ENCODE measurements at regions not wholly inside any gene's neighbourhood (a gene's known extent, or its start where the extent isn't known, plus 50 kb on each side); places are given as distances from the start of the nearest gene placed in this dataset.

DNA sequence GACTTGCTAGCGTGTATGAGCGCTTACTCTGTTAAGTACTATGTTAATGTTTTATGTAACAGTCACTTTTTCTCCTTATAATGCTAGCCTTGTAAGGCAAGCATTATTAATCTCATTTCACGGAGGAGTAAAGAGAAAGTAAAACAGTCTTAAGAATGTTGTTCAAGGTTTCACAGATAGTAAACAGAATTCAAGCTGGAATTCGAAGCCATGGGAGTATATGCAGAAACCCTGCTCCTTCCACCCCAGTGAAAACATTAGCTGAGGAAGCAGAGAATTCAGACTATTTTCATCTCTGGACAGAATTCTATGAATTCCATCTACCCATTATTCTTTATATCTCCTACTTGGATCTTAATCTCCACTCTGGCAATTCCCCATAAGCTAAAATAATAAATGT lies 1028.3 kb upstream of the WWC1 start:
- H3K9me3 ChIP-seq (ENCODE audit: control insufficient read depth, insufficient read depth, low read length): no peaks in the 10 kb centered on the region
- WGBS (ENCODE audit: insufficient coverage, insufficient read length): no CpG with 5 or more reads among the region's 4 CpGs
- H3K4me3 ChIP-seq (ENCODE audit: low read length): no peak overlapping the region
- no peaks in the 10 kb centered on the region for H3K27me3 ChIP-seq (ENCODE audit: control insufficient read depth, insufficient read depth, low read length)
- no peak overlapping the region for H3K27ac ChIP-seq (ENCODE audit: low read length)
- H3K36me3 ChIP-seq (ENCODE audit: control insufficient read depth, insufficient read depth, low read length): no peaks in the 10 kb centered on the region
- no peak for DNase-seq (ENCODE audit: low read depth, low spot score)
- no peaks in the 10 kb centered on the region for H3K4me1 ChIP-seq (ENCODE audit: control insufficient read depth, insufficient read depth, low read length)

GRCh38 chr5:167264348-167264747 lies 1027.1 kb upstream of the WWC1 start:
- H3K9me3 ChIP-seq (ENCODE audit: control insufficient read depth, insufficient read depth, low read length): no peaks in the 10 kb centered on the region
- no peak overlapping the region for H3K27ac ChIP-seq (ENCODE audit: low read length)
- no peak overlapping the region for H3K4me3 ChIP-seq (ENCODE audit: low read length)
- H3K4me1 ChIP-seq (ENCODE audit: control insufficient read depth, insufficient read depth, low read length): no peaks in the 10 kb centered on the region; the same call in 1 of the 2 replicates
- no peaks in the 10 kb centered on the region for H3K27me3 ChIP-seq (ENCODE audit: control insufficient read depth, insufficient read depth, low read length)
- no CpG with 5 or more reads among the region's 7 CpGs for WGBS (ENCODE audit: insufficient coverage, insufficient read length)
- no peaks in the 10 kb centered on the region for H3K36me3 ChIP-seq (ENCODE audit: control insufficient read depth, insufficient read depth, low read length)
- no peak for DNase-seq (ENCODE audit: low read depth, low spot score)

DNA sequence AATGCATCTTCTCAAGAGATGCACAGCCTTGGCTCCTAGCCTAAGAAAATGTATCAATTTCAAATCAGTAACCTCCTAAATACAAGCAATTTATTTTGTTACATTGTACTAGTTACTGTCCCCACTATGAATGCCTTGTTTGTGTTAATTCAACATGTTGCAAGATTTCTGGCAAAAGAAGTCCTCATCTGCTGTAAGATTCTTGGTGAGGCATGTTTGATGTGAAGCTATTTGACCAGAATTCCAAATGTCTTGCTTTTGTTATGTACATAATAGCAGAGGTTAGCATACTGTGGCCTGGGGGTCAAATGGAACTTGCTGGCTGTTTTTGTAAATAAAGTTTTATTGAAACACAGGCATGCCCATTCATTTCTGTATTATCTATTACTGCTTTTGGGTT lies 1023.1 kb upstream of the WWC1 start:
- H3K27ac ChIP-seq (ENCODE audit: low read length): no peak overlapping the region
- no peak for DNase-seq (ENCODE audit: low read depth, low spot score)
- H3K9me3 ChIP-seq (ENCODE audit: control insufficient read depth, insufficient read depth, low read length): no peaks in the 10 kb centered on the region
- no peaks in the 10 kb centered on the region for H3K27me3 ChIP-seq (ENCODE audit: control insufficient read depth, insufficient read depth, low read length)
- H3K4me1 ChIP-seq (ENCODE audit: control insufficient read depth, insufficient read depth, low read length): peaks cover 2% of the 10 kb centered on the region; the same call in 1 of the 2 replicates
- no peak overlapping the region for H3K4me3 ChIP-seq (ENCODE audit: low read length)
- H3K36me3 ChIP-seq (ENCODE audit: control insufficient read depth, insufficient read depth, low read length): no peaks in the 10 kb centered on the region

DNA sequence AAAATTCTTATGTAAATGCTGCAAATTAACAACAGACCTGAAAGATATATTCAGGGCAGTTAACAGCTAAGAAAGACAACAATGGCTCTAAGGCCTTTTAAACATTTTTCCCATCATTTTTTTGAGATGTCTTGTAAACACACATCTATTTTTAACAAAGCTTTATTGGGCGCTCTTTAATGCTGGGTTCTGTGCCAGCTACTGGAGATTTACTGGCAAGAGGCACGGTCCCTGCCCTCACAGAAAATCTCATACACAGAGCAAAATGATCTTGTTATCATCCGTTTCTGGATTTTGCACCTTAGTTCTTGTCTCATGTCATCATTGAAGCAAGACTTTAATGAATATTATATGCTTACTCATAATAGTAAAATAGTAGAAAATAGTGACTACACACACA lies 1022.3 kb upstream of the WWC1 start:
- H3K27ac ChIP-seq (ENCODE audit: low read length): no peak overlapping the region
- H3K9me3 ChIP-seq (ENCODE audit: control insufficient read depth, insufficient read depth, low read length): no peaks in the 10 kb centered on the region
- no peaks in the 10 kb centered on the region for H3K27me3 ChIP-seq (ENCODE audit: control insufficient read depth, insufficient read depth, low read length)
- DNase-seq (ENCODE audit: low read depth, low spot score): no peak
- peaks cover 2% of the 10 kb centered on the region; the same call in 1 of the 2 replicates for H3K4me1 ChIP-seq (ENCODE audit: control insufficient read depth, insufficient read depth, low read length)
- WGBS (ENCODE audit: insufficient coverage, insufficient read length): no CpG with 5 or more reads among the region's 3 CpGs
- H3K36me3 ChIP-seq (ENCODE audit: control insufficient read depth, insufficient read depth, low read length): no peaks in the 10 kb centered on the region
- no peak overlapping the region for H3K4me3 ChIP-seq (ENCODE audit: low read length)

DNA sequence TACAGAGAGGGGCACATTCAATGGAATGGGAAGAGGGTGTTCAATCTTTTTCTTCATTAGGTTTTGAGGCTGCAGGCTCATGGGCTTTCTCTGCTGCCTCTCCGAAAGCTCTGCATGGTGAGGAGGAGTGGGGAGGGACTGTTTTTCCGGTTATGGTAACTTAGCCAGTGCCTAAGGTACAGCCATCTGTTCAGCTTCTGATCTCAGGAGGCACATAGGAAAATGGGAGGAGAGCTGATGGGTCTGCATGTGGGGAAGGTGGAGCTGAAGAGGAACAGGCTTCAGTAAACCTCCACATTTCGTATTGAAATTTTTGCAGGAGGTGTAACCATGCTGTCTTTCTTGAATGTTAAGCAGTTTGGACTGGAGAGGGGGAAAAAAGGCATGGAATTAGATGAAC lies 1020.4 kb upstream of the WWC1 start:
- peaks cover 2% of the 10 kb centered on the region; the same call in 1 of the 2 replicates for H3K4me1 ChIP-seq (ENCODE audit: control insufficient read depth, insufficient read depth, low read length)
- no peak overlapping the region for H3K27ac ChIP-seq (ENCODE audit: low read length)
- no peaks in the 10 kb centered on the region for H3K27me3 ChIP-seq (ENCODE audit: control insufficient read depth, insufficient read depth, low read length)
- no peaks in the 10 kb centered on the region for H3K36me3 ChIP-seq (ENCODE audit: control insufficient read depth, insufficient read depth, low read length)
- DNase-seq (ENCODE audit: low read depth, low spot score): no peak
- H3K4me3 ChIP-seq (ENCODE audit: low read length): no peak overlapping the region
- no CpG with 5 or more reads among the region's 3 CpGs for WGBS (ENCODE audit: insufficient coverage, insufficient read length)
- H3K9me3 ChIP-seq (ENCODE audit: control insufficient read depth, insufficient read depth, low read length): no peaks in the 10 kb centered on the region

DNA sequence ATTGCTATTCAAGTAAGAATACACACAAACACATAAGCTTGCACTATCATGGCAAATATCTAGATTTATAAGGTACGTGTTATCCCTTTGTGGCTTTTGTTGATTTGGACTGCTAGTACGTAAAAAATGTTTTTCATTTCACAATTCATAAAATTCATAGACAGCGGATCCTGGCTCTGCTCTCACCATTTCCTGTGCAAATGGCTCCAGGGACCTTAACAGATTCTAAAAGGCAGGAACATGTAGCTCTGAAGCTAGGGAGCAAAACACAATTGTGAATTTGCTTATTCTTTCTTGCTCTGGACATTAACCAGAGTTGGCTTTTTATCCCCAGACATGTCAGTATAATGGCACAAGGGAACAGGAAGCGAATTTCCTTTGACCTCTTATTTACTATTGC lies 1019.9 kb upstream of the WWC1 start:
- Histone ChIP-seq H3K4me1 (ENCODE audit: control insufficient read depth, insufficient read depth, low read length) (peaks cover 2% of the 10 kb centered on the region; the same call in 1 of the 2 replicates), H3K36me3 (ENCODE audit: control insufficient read depth, insufficient read depth, low read length) (no peaks in the 10 kb centered on the region), H3K9me3 (ENCODE audit: control insufficient read depth, insufficient read depth, low read length) (no peaks in the 10 kb centered on the region), H3K4me3 (ENCODE audit: low read length) (no peak overlapping the region), H3K27me3 (ENCODE audit: control insufficient read depth, insufficient read depth, low read length) (no peaks in the 10 kb centered on the region), H3K27ac (ENCODE audit: low read length) (no peak overlapping the region)
- no CpG with 5 or more reads among the region's 4 CpGs for WGBS (ENCODE audit: insufficient coverage, insufficient read length)
- no peak for DNase-seq (ENCODE audit: low read depth, low spot score)

GRCh38 chr5:167280111-167280510 lies 1011.3 kb upstream of the WWC1 start:
- no peak overlapping the region for H3K4me3 ChIP-seq (ENCODE audit: low read length)
- no peaks in the 10 kb centered on the region for H3K9me3 ChIP-seq (ENCODE audit: control insufficient read depth, insufficient read depth, low read length)
- no peaks in the 10 kb centered on the region for H3K36me3 ChIP-seq (ENCODE audit: control insufficient read depth, insufficient read depth, low read length)
- no peaks in the 10 kb centered on the region for H3K27me3 ChIP-seq (ENCODE audit: control insufficient read depth, insufficient read depth, low read length)
- no peaks in the 10 kb centered on the region for H3K4me1 ChIP-seq (ENCODE audit: control insufficient read depth, insufficient read depth, low read length)
- DNase-seq (ENCODE audit: low read depth, low spot score): no peak
- H3K27ac ChIP-seq (ENCODE audit: low read length): no peak overlapping the region
- WGBS (ENCODE audit: insufficient coverage, insufficient read length): no CpG with 5 or more reads among the region's 3 CpGs

DNA sequence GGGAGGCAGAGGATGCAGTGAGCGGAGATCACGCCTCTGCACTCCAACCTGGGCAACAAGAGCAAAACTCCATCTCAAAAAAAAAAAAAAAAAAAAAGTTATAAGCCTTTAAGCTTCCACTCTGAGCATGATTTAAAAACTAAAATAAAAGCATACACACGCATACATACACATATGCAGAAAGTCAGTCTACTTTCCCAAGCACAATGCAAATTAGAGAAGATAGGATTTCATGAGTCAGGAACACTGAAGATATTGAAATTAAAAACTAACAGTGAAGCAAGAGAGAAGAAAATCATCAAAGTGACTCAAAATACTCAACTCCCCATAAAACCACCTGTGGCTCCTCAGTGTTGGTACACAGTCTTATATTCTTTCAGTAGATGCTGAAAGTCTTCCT lies 1009.5 kb upstream of the WWC1 start:
- H3K9me3 ChIP-seq (ENCODE audit: control insufficient read depth, insufficient read depth, low read length): no peaks in the 10 kb centered on the region
- H3K27ac ChIP-seq (ENCODE audit: low read length): no peak overlapping the region
- H3K4me1 ChIP-seq (ENCODE audit: control insufficient read depth, insufficient read depth, low read length): no peaks in the 10 kb centered on the region
- H3K36me3 ChIP-seq (ENCODE audit: control insufficient read depth, insufficient read depth, low read length): no peaks in the 10 kb centered on the region
- no peaks in the 10 kb centered on the region for H3K27me3 ChIP-seq (ENCODE audit: control insufficient read depth, insufficient read depth, low read length)
- no peak overlapping the region for H3K4me3 ChIP-seq (ENCODE audit: low read length)
- no peak for DNase-seq (ENCODE audit: low read depth, low spot score)
- no CpG with 5 or more reads among the region's 3 CpGs for WGBS (ENCODE audit: insufficient coverage, insufficient read length)

DNA sequence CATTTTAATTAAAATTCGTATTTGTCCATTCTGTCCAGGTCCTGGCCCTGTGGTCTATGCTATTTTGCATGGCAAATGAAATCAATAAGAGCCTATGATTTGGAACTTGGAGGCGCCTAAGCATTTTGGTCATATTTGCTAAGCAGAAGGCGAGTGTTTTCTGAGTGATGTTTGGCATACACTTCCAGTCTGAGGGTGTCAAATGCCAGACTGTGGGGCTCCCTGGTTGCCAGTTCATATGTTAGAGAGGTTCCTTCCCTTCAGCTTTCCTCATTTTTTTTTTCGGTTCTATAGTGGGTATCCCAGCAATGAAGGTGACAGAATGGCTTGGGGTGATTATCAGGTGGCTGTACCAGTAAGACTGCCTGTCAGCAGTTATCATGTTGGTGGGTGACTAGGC lies 1007.8 kb upstream of the WWC1 start:
- H3K27me3 ChIP-seq (ENCODE audit: control insufficient read depth, insufficient read depth, low read length): no peaks in the 10 kb centered on the region
- no peaks in the 10 kb centered on the region for H3K36me3 ChIP-seq (ENCODE audit: control insufficient read depth, insufficient read depth, low read length)
- no CpG with 5 or more reads among the region's 4 CpGs for WGBS (ENCODE audit: insufficient coverage, insufficient read length)
- DNase-seq (ENCODE audit: low read depth, low spot score): no peak
- no peaks in the 10 kb centered on the region for H3K9me3 ChIP-seq (ENCODE audit: control insufficient read depth, insufficient read depth, low read length)
- no peak overlapping the region for H3K4me3 ChIP-seq (ENCODE audit: low read length)
- H3K4me1 ChIP-seq (ENCODE audit: control insufficient read depth, insufficient read depth, low read length): 0 out of 2 replicates have a peak, but pooled peaks cover 2% of the 10 kb centered on the region
- no peak overlapping the region for H3K27ac ChIP-seq (ENCODE audit: low read length)

GRCh38 chr5:167284222-167284890 lies 1007.1 kb upstream of the WWC1 start:
- no peak overlapping the region for H3K27ac ChIP-seq (ENCODE audit: low read length)
- no peak overlapping the region for H3K4me3 ChIP-seq (ENCODE audit: low read length)
- H3K4me1 ChIP-seq (ENCODE audit: control insufficient read depth, insufficient read depth, low read length): 0 out of 2 replicates have a peak, but pooled peaks cover 2% of the 10 kb centered on the region
- H3K9me3 ChIP-seq (ENCODE audit: control insufficient read depth, insufficient read depth, low read length): no peaks in the 10 kb centered on the region
- no peaks in the 10 kb centered on the region for H3K36me3 ChIP-seq (ENCODE audit: control insufficient read depth, insufficient read depth, low read length)
- no peaks in the 10 kb centered on the region for H3K27me3 ChIP-seq (ENCODE audit: control insufficient read depth, insufficient read depth, low read length)
- no CpG with 5 or more reads among the region's 6 CpGs for WGBS (ENCODE audit: insufficient coverage, insufficient read length)
- no peak for DNase-seq (ENCODE audit: low read depth, low spot score)

DNA sequence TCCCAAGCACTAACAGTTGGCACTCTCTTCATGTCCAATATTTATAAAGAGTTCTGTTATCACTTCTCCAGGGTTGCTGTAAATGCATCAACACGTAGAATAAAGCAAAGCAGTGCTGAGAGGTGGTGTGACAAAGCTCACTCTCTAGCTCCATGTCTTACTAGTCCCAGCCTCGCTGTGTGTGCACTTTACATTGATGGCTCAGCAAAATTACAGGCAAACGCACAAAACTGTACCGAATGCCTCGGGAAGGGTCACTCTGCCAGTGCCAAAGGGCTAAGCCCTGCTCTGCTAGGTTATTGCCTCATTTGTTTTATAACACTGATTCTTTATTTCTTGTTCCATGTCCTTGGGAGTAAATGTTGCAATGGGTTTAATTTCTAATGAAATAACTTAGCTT lies 1005.9 kb upstream of the WWC1 start:
- H3K36me3 ChIP-seq (ENCODE audit: control insufficient read depth, insufficient read depth, low read length): no peaks in the 10 kb centered on the region
- no peak for DNase-seq (ENCODE audit: low read depth, low spot score)
- H3K27me3 ChIP-seq (ENCODE audit: control insufficient read depth, insufficient read depth, low read length): no peaks in the 10 kb centered on the region
- H3K4me1 ChIP-seq (ENCODE audit: control insufficient read depth, insufficient read depth, low read length): 0 out of 2 replicates have a peak, but pooled peaks cover 2% of the 10 kb centered on the region
- WGBS (ENCODE audit: insufficient coverage, insufficient read length): no CpG with 5 or more reads among the region's 5 CpGs
- H3K27ac ChIP-seq (ENCODE audit: low read length): no peak overlapping the region
- no peak overlapping the region for H3K4me3 ChIP-seq (ENCODE audit: low read length)
- H3K9me3 ChIP-seq (ENCODE audit: control insufficient read depth, insufficient read depth, low read length): no peaks in the 10 kb centered on the region
